ENCODE measurements at regions not wholly inside any gene's neighbourhood (a gene's known extent, or its start where the extent isn't known, plus 50 kb on each side); places are given as distances from the start of the nearest gene placed in this dataset.

DNA sequence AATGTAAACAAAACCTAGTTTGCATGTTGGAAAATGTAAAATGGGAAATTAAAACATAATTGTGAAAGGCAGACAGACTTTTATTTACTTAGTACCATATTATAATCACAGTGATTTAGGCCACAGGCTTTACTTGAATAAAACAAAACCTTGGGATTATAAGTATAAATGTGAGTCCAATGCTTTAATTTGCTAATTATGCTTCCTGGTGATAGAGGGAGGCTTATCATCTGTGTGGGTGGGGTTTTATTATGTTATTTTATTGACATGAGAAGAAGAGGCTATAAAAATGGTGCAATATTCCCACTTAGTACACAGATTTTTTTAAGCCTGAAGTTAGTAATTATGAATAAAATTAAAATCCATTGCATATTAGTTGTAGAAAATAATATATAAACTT, 248.3 kb upstream of the TBL1XR1 start:
- intact Hi-C loops (cut with micrococcal nuclease) = loop anchor here (5.0 kb wide), 1 partner anchor 33 kb away; no protein-coding TSS in a partner anchor
- Histone ChIP-seq H3K27me3 (ENCODE audit: control insufficient read depth in 2 of 2, insufficient read depth in 2 of 2, low read length in 2 of 2) (no peaks in the 10 kb centered on the region), H3K4me3 (replicated peaks in 1 of 3; ENCODE audit: insufficient read depth in 1 of 3, low read depth in 1 of 3, low read length in 3 of 3) (no peak overlapping the region), H3K79me2 (ENCODE audit: control insufficient read depth, insufficient read depth, low read length) (no peaks in the 10 kb centered on the region), H3K36me3 (ENCODE audit: control insufficient read depth in 2 of 2, extremely low read depth in 1 of 2, insufficient read depth in 2 of 2, low read length in 2 of 2) (no peaks in the 10 kb centered on the region), H3K9me3 (replicated peaks; ENCODE audit: control insufficient read depth, insufficient read depth, low read length) (no peaks in the 10 kb centered on the region), H3K27ac (ENCODE audit: insufficient read depth, low read depth, low read length) (no peak overlapping the region), H3K4me2 (ENCODE audit: insufficient read depth, low read length) (no peak overlapping the region), H3K9me1 (replicated peaks; ENCODE audit: control insufficient read depth, extremely low read depth, insufficient read depth, low read length) (no peaks in the 10 kb centered on the region), H3K4me1 (ENCODE audit: control insufficient read depth, extremely low read depth, insufficient read depth, low read length) (peaks cover 5% of the 10 kb centered on the region), H2AFZ (ENCODE audit: low read depth, low read length) (no peak overlapping the region), H4K20me1 (replicated peaks; ENCODE audit: control insufficient read depth, extremely low read depth, insufficient read depth, low read length) (no peaks in the 10 kb centered on the region), H3K9ac (replicated peaks; ENCODE audit: extremely low read depth, insufficient read depth, low read length) (no peak overlapping the region)
- BruUV-seq (replicated peaks) = no TSS peak
- CTCF ChIA-PET = no interaction called here
- dilution Hi-C loops (cut with MboI; ENCODE audit: extremely low pct_ligation_motif_present, low sequenced_read_pairs) = no loop called here
- TF ChIP-seq, protein P1, sequence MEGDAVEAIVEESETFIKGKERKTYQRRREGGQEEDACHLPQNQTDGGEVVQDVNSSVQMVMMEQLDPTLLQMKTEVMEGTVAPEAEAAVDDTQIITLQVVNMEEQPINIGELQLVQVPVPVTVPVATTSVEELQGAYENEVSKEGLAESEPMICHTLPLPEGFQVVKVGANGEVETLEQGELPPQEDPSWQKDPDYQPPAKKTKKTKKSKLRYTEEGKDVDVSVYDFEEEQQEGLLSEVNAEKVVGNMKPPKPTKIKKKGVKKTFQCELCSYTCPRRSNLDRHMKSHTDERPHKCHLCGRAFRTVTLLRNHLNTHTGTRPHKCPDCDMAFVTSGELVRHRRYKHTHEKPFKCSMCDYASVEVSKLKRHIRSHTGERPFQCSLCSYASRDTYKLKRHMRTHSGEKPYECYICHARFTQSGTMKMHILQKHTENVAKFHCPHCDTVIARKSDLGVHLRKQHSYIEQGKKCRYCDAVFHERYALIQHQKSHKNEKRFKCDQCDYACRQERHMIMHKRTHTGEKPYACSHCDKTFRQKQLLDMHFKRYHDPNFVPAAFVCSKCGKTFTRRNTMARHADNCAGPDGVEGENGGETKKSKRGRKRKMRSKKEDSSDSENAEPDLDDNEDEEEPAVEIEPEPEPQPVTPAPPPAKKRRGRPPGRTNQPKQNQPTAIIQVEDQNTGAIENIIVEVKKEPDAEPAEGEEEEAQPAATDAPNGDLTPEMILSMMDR (IDR thresholded peaks at IDR 0.05; ENCODE audit: extremely low read depth in 1 of 2, insufficient read depth in 1 of 2, low read depth in 1 of 2, low read length in 2 of 2) = no peak
- no peak for TF ChIP-seq JUN (IDR thresholded peaks at IDR 0.05; ENCODE audit: borderline replicate concordance, insufficient read depth, insufficient read length, low read depth)
- no peak for TF ChIP-seq POLR2A (IDR thresholded peaks at IDR 0.05; ENCODE audit: low read depth, low read length)
- TF ChIP-seq EZH2 (IDR thresholded peaks at IDR 0.05; ENCODE audit: borderline replicate concordance, low read depth, low read length, severe bottlenecking) = no peak
- TF ChIP-seq FOS (IDR thresholded peaks at IDR 0.05; ENCODE audit: borderline replicate concordance, insufficient read depth, low read length) = no peak
- TF ChIP-seq, protein P2, sequence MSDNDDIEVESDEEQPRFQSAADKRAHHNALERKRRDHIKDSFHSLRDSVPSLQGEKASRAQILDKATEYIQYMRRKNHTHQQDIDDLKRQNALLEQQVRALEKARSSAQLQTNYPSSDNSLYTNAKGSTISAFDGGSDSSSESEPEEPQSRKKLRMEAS (IDR thresholded peaks at IDR 0.05; ENCODE audit: insufficient read depth, insufficient read length) = no peak
- no peak for TF ChIP-seq MYC (IDR thresholded peaks at IDR 0.05; ENCODE audit: low read depth, low read length)
- no peak for TF ChIP-seq POLR2AphosphoS5 (IDR thresholded peaks at IDR 0.05; ENCODE audit: insufficient read depth, low read depth, low read length)
- no peak for TF ChIP-seq GATA2 (IDR thresholded peaks at IDR 0.05; ENCODE audit: insufficient read depth, insufficient read length, low read depth, low read length)
- DNase-seq (ENCODE audit: low read depth, low spot score) (no peak), FAIRE-seq (no peak)
- POLR2A ChIA-PET = no interaction called here
